SK-N-SH (cell line): ENCODE measurements at regions not wholly inside any gene's neighbourhood (a gene's known extent, or its start where the extent isn't known, plus 50 kb on each side); places are given as distances from the start of the nearest gene placed in this dataset.
A peak's percentile ranks its signal among the peaks of the same experiment; 100 is the strongest.

ENCODE experiments used
- CTCF ChIA-PET: fragments of 300-600, 350-600 bp; formaldehyde crosslinking; extraction: SDS; loops from one replicate; lab custom pipeline; 2021; lab: Yijun Ruan, JAX
- POLR2A ChIA-PET: fragments of 350-600 bp; sonication (Branson Sonifier 250); formaldehyde crosslinking; extraction: SDS; loops from one replicate; lab custom pipeline; 2020; ENCODE audit warnings: antibody characterized with exemption, inconsistent platforms; lab: Yijun Ruan, JAX
- DNase-seq: peaks from one replicate; pipeline ENCODE4 v3.0.0; 2012
- H2AFZ ChIP-seq: fragments of 200-600 bp; sonication (generic); 2 replicates; pipeline ENCODE4 v1.8.1; 2016; ENCODE audit warnings: antibody characterized with exemption, mild to moderate bottlenecking, low read depth
- H3F3A ChIP-seq: fragments of 200-600 bp; sonication (generic); replicated peaks from 2 replicates; pipeline ENCODE3; 2016; ENCODE audit warnings: antibody characterized with exemption, mild to moderate bottlenecking; ENCODE audit not compliant: insufficient read depth
- H3K27ac ChIP-seq, 2 experiments: fragments of 200-500 bp in 1 of 2; fragments of 200-600 bp in 1 of 2; sonication (Bioruptor generic) in 1 of 2; sonication (generic), shearing (Covaris generic) in 1 of 2; 2 replicates each; pipeline versions ENCODE4 v1.5.1 to v1.6.1; 2014 to 2016; ENCODE audit warnings: low read depth in 2 of 2, inconsistent platforms in 1 of 2, low read length in 1 of 2, mild to moderate bottlenecking in 1 of 2, mixed read lengths in 1 of 2
- H3K27me3 ChIP-seq: fragments of 200-600 bp; sonication (generic), shearing (Covaris generic); 2 replicates; pipeline ENCODE4 v1.6.1; 2016; ENCODE audit warnings: mixed run types; ENCODE audit not compliant: insufficient read depth
- H3K36me3 ChIP-seq, 2 experiments: fragments of 200-500 bp in 1 of 2; fragments of 200-600 bp in 1 of 2; sonication (Bioruptor generic) in 1 of 2; sonication (generic) in 1 of 2; replicated peaks in 1 of 2; 2 replicates each; pipeline versions ENCODE3 to v1.5.1; 2014 to 2016; ENCODE audit warnings: low read length in 1 of 2, mild to moderate bottlenecking in 1 of 2; ENCODE audit not compliant: insufficient read depth in 2 of 2, control insufficient read depth in 1 of 2
- H3K4me1 ChIP-seq, 2 experiments: fragments of 200-500 bp in 1 of 2; fragments of 200-600 bp in 1 of 2; sonication (Bioruptor generic) in 1 of 2; sonication (generic), shearing (Covaris generic) in 1 of 2; 2 replicates each; pipeline versions ENCODE4 v1.5.1 to v1.6.1; 2014 to 2016; ENCODE audit warnings: low read depth in 1 of 2, low read length in 1 of 2, mixed run types in 1 of 2; ENCODE audit not compliant: insufficient read depth in 2 of 2, control insufficient read depth in 1 of 2
- H3K4me2 ChIP-seq: fragments of 200-600 bp; sonication (generic), shearing (Covaris generic); 2 replicates; pipeline ENCODE4 v1.6.1; 2017; ENCODE audit warnings: mixed run types
- H3K4me3 ChIP-seq, 2 experiments: fragments of 200-500 bp in 1 of 2; fragments of 200-600 bp in 1 of 2; sonication (Bioruptor generic) in 1 of 2; sonication (generic), shearing (Covaris generic) in 1 of 2; 2 replicates each; pipeline versions ENCODE4 v1.5.1 to v1.8.1; 2014 to 2016; ENCODE audit warnings: low read depth in 2 of 2, inconsistent platforms in 1 of 2, low read length in 1 of 2, mild to moderate bottlenecking in 1 of 2, mixed read lengths in 1 of 2, moderate library complexity in 1 of 2
- H3K79me2 ChIP-seq: fragments of 200-600 bp; sonication (generic); 2 replicates; pipeline ENCODE4 v1.8.1; 2017; ENCODE audit warnings: mild to moderate bottlenecking; ENCODE audit not compliant: insufficient read depth
- H3K9ac ChIP-seq: fragments of 200-600 bp; sonication (generic); 2 replicates; pipeline ENCODE4 v1.6.1; 2017; ENCODE audit warnings: mixed run types
- H3K9me2 ChIP-seq: fragments of 200-600 bp; sonication (generic); 2 replicates; pipeline ENCODE4 v1.6.1; 2017; ENCODE audit warnings: mixed run types
- H3K9me3 ChIP-seq: fragments of 200-600 bp; sonication (generic); 2 replicates; pipeline ENCODE4 v1.6.1; 2017; ENCODE audit warnings: mixed run types, mild to moderate bottlenecking, moderate library complexity
- H4K20me1 ChIP-seq: fragments of 200-600 bp; sonication (generic); 2 replicates; pipeline ENCODE4 v1.6.1; 2017; ENCODE audit warnings: mild to moderate bottlenecking, mixed run types; ENCODE audit not compliant: insufficient read depth
- CTCF ChIP-seq: fragments of 200-600 bp; sonication (generic); IDR thresholded peaks from 2 replicates; pipeline ENCODE4 v1.6.1; 2017; ENCODE audit warnings: antibody characterized with exemption, mild to moderate bottlenecking, moderate library complexity
- EP300 ChIP-seq, 2 experiments: IDR thresholded peaks; 2 replicates each; pipeline versions ENCODE4 v1.4.0 to v1.6.1; 2012; ENCODE audit warnings: borderline replicate concordance in 1 of 2, low read depth in 1 of 2, low read length in 1 of 2
- FOSL2 ChIP-seq: IDR thresholded peaks from 2 replicates; pipeline ENCODE4 v1.4.0; 2012; ENCODE audit warnings: low read depth, mild to moderate bottlenecking, moderate library complexity, borderline replicate concordance
- FOXJ3 ChIP-seq: sonication (generic); formaldehyde crosslinking; IDR thresholded peaks from 2 replicates; pipeline ENCODE4 v1.5.1; 2020; ENCODE audit warnings: mild to moderate bottlenecking, missing genetic modification reagents
- MXI1 ChIP-seq: IDR thresholded peaks from 2 replicates; pipeline ENCODE4 v1.6.1; 2012; ENCODE audit warnings: mild to moderate bottlenecking, low read depth, low read length, improper control_type of control experiment
- PBX3 ChIP-seq: IDR thresholded peaks from 2 replicates; pipeline ENCODE4; 2012
- POLR2AphosphoS5 ChIP-seq: IDR thresholded peaks from 2 replicates; pipeline ENCODE4 v1.6.1; 2012; ENCODE audit warnings: low read depth, low read length
- RAD21 ChIP-seq: IDR thresholded peaks from 2 replicates; pipeline ENCODE4 v1.6.1; 2012; ENCODE audit warnings: mild to moderate bottlenecking, low read length
- RCOR1 ChIP-seq: fragments of 150-350 bp; IDR thresholded peaks from 2 replicates; pipeline ENCODE4 v1.6.1; 2017; ENCODE audit warnings: antibody characterized with exemption, low read length
- REST ChIP-seq: IDR thresholded peaks from 2 replicates; pipeline ENCODE4 v1.6.1; 2012; ENCODE audit warnings: mild to moderate bottlenecking, low read depth, low read length, moderate library complexity
- RXRA ChIP-seq: IDR thresholded peaks from 2 replicates; pipeline ENCODE4 v1.4.0; 2012; ENCODE audit warnings: low read depth, mild to moderate bottlenecking, borderline replicate concordance
- SMC3 ChIP-seq: IDR thresholded peaks from 2 replicates; pipeline ENCODE4 v1.6.1; 2012; ENCODE audit warnings: low read depth, low read length, improper control_type of control experiment
- USF2 ChIP-seq: fragments of 150-350 bp; IDR thresholded peaks from 2 replicates; pipeline ENCODE4 v1.6.1; 2017; ENCODE audit warnings: antibody characterized with exemption, low read length, low read depth, borderline replicate concordance
- WGBS: methylation state at CpG from one replicate; pipeline ENCODE4 v1.1.6; 2017; ENCODE audit warnings: low lambda C conversion rate; 5-methylcytosine and 5-hydroxymethylcytosine counted together

GRCh38 chr5:60386436-60387050 lies 313.4 kb downstream of the DEPDC1B start:
- H3K27ac ChIP-seq = no peak overlapping the region
- H4K20me1 ChIP-seq = no peaks in the 10 kb centered on the region
- peaks cover 4 to 13% of the 10 kb centered on the region in 2 experiments; a peak in 3 of 4 replicates for H3K4me1 ChIP-seq
- DNase-seq = peak; percentile 39
- TF ChIP-seq PBX3 (no peak), EP300 (IDR thresholded peaks at IDR 0.05; ENCODE audit: borderline replicate concordance in 1 of 2, low read depth in 1 of 2, low read length in 1 of 2) (peak in 1 of 2 experiments; percentile 39; a peak in 1 of 4 replicates), MXI1 (0 out of 2 replicates have a peak, but pooled peaks have one; percentile 43)
- H2AFZ ChIP-seq = no peak overlapping the region
- H3K4me3 ChIP-seq = no peak overlapping the region
- H3K9me2 ChIP-seq = no peaks in the 10 kb centered on the region
- POLR2A ChIA-PET = interaction anchor here (0.7 kb wide), 1 partner anchor 30 kb away, joined by 5 read pairs; no protein-coding TSS in a partner anchor
- no peaks in the 10 kb centered on the region for H3K36me3 ChIP-seq
- H3K9ac ChIP-seq = no peak overlapping the region
- H3F3A ChIP-seq = no peaks in the 10 kb centered on the region
- H3K4me2 ChIP-seq = no peak overlapping the region
- H3K27me3 ChIP-seq = no peaks in the 10 kb centered on the region
- H3K9me3 ChIP-seq = no peaks in the 10 kb centered on the region
- CTCF ChIA-PET = interaction anchor here (1.2 to 5.8 kb wide), 5 partner anchors 34 to 577 kb away, joined by 3 to 44 read pairs (median 6); no protein-coding TSS in a partner anchor
- no peaks in the 10 kb centered on the region for H3K79me2 ChIP-seq
- 39% methylated on average over 5 of the region's 5 CpGs for WGBS

GRCh38 chr5:60382716-60383115 lies 317.2 kb downstream of the DEPDC1B start:
- Histone ChIP-seq H3K4me3 (no peak overlapping the region), H3K79me2 (no peaks in the 10 kb centered on the region), H3K4me2 (no peak overlapping the region), H3K27ac (no peak overlapping the region), H3K9me2 (no peaks in the 10 kb centered on the region), H3K27me3 (no peaks in the 10 kb centered on the region), H2AFZ (no peak overlapping the region), H3F3A (peaks cover 6% of the 10 kb centered on the region), H3K4me1 (peaks cover 13 to 16% of the 10 kb centered on the region in 2 experiments; a peak in 3 of 4 replicates), H4K20me1 (no peaks in the 10 kb centered on the region), H3K36me3 (no peaks in the 10 kb centered on the region), H3K9ac (no peak overlapping the region), H3K9me3 (no peaks in the 10 kb centered on the region)
- CTCF ChIA-PET = interaction anchor here (0.7 to 5.8 kb wide), 12 partner anchors 9 to 1171 kb away, joined by 3 to 46 read pairs (median 4); no protein-coding TSS in a partner anchor
- peak; percentile 16 for DNase-seq
- TF ChIP-seq EP300 (IDR thresholded peaks at IDR 0.05; ENCODE audit: borderline replicate concordance in 1 of 2, low read depth in 1 of 2, low read length in 1 of 2) = no peak
- no peak for TF ChIP-seq POLR2AphosphoS5
- TF ChIP-seq REST = no peak
- TF ChIP-seq RCOR1 = no peak; the same call in 1 of the 2 replicates
- peak; percentile 85 for TF ChIP-seq SMC3
- TF ChIP-seq RAD21 = peak; percentile 88
- TF ChIP-seq CTCF = peak; percentile 74
- no peak for TF ChIP-seq FOSL2
- no peak for TF ChIP-seq RXRA
- no peak for TF ChIP-seq FOXJ3 (CRISPR knock-in tag)
- TF ChIP-seq USF2 = no peak
- POLR2A ChIA-PET = no interaction called here
- 72% methylated on average over 3 of the region's 3 CpGs for WGBS
